ENCODE measurements at regions not wholly inside any gene's neighbourhood (a gene's known extent, or its start where the extent isn't known, plus 50 kb on each side); places are given as distances from the start of the nearest gene placed in this dataset.

DNA sequence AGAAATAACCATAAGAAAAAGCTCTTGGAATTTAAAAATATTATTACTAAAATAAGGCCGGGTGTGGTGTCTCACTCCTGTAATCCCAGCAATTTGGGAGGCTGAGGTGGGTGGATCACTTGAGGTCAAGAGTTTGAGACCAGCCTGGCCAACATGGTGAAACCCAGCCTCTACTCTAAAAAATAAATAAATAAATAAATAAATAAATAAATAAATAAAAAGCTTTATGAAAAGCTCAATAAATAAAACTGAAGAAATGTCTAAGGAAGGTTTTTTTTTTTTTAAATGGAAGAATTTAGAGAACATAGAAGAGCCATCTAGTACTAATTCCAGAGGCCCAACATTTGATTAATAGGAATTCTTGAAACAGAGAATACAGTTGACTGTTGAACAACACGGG, 249.1 kb upstream of the PROX1 start:
- Histone ChIP-seq H3K9me3 (no peaks in the 10 kb centered on the region), H3K36me3 (ENCODE audit: low read depth) (no peaks in the 10 kb centered on the region), H3K4me1 (ENCODE audit: low read depth) (no peaks in the 10 kb centered on the region), H3K4me3 (no peak overlapping the region)
- DNase-seq (no peak), ATAC-seq (no peak)
- TF ChIP-seq, protein P1, sequence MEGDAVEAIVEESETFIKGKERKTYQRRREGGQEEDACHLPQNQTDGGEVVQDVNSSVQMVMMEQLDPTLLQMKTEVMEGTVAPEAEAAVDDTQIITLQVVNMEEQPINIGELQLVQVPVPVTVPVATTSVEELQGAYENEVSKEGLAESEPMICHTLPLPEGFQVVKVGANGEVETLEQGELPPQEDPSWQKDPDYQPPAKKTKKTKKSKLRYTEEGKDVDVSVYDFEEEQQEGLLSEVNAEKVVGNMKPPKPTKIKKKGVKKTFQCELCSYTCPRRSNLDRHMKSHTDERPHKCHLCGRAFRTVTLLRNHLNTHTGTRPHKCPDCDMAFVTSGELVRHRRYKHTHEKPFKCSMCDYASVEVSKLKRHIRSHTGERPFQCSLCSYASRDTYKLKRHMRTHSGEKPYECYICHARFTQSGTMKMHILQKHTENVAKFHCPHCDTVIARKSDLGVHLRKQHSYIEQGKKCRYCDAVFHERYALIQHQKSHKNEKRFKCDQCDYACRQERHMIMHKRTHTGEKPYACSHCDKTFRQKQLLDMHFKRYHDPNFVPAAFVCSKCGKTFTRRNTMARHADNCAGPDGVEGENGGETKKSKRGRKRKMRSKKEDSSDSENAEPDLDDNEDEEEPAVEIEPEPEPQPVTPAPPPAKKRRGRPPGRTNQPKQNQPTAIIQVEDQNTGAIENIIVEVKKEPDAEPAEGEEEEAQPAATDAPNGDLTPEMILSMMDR (IDR thresholded peaks at IDR 0.05) = no peak
- intact Hi-C loops (cut with DNase I, micrococcal nuclease) = no loop called here

GRCh38 chr1:213742992-213743391, 244.8 kb upstream of the PROX1 start:
- no peaks in the 10 kb centered on the region for H3K9me3 ChIP-seq

GRCh38 chr1:213744780-213745179, 243.0 kb upstream of the PROX1 start:
- TF ChIP-seq, protein P1 (IDR thresholded peaks at IDR 0.05) = no peak
- DNase-seq (no peak), ATAC-seq (no peak)
- Histone ChIP-seq H3K9me3 (no peaks in the 10 kb centered on the region), H3K36me3 (ENCODE audit: low read depth) (no peaks in the 10 kb centered on the region), H3K4me3 (no peak overlapping the region), H3K4me1 (ENCODE audit: low read depth) (no peaks in the 10 kb centered on the region)
- intact Hi-C loops (cut with DNase I, micrococcal nuclease) = no loop called here

More at GRCh38 chr1:213742992-213743391, 244.8 kb upstream of the PROX1 start:
- no peak for ATAC-seq
- no peak overlapping the region for H3K4me3 ChIP-seq
- no peak for DNase-seq
- TF ChIP-seq, protein P1 (IDR thresholded peaks at IDR 0.05) = no peak
- no peaks in the 10 kb centered on the region for H3K4me1 ChIP-seq (ENCODE audit: low read depth)
- H3K36me3 ChIP-seq (ENCODE audit: low read depth) = no peaks in the 10 kb centered on the region
- intact Hi-C loops (cut with DNase I, micrococcal nuclease) = no loop called here

DNA sequence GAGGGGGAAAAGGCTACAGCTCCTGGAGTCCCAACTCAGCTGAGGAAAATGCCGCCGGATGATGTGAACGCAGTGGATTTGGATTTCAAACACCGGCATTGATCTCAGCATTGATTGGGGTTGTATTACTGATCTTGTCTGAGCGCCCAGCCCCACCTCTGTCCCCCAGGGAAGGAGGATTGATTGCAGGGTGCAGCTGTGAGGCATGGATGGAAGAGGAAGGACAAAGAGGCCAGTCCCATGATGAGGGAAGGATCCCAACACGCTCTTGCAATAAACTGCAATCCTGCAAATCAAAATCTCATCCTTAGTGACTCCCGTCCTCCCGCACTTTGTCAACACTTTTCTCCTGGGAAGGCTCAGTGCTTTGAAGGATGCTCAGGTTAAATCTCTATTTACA, 242.3 kb upstream of the PROX1 start:
- no peaks in the 10 kb centered on the region for H3K9me3 ChIP-seq
- intact Hi-C loops (cut with DNase I, micrococcal nuclease) = no loop called here
- no peak overlapping the region for H3K4me3 ChIP-seq
- TF ChIP-seq, protein P1 (IDR thresholded peaks at IDR 0.05) = no peak
- no peaks in the 10 kb centered on the region for H3K36me3 ChIP-seq (ENCODE audit: low read depth)
- H3K4me1 ChIP-seq (ENCODE audit: low read depth) = no peaks in the 10 kb centered on the region
- ATAC-seq (no peak), DNase-seq (no peak)

DNA sequence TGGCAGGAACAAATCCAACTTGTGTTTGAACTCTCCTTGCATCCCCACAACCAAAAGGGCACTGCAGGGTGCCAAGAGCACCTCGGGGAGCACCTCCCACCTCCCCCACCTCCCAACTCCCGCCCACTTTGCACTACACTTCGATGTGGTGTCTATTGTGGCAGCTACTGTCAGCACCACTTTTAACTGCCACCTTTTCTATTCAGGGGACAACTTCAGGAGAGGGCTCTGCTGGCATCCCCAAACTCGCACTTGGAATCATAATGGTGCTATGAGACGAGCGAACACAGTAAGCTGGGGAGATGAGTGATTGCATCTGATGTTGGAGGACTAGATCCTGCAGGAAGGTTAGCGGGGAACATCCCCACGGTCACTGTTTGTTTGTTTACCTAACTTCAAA, 238.2 kb upstream of the PROX1 start:
- H3K4me3 ChIP-seq = no peak overlapping the region
- H3K9me3 ChIP-seq = no peaks in the 10 kb centered on the region
- no peaks in the 10 kb centered on the region for H3K4me1 ChIP-seq (ENCODE audit: low read depth)
- ATAC-seq (no peak), DNase-seq (no peak)
- H3K36me3 ChIP-seq (ENCODE audit: low read depth) = no peaks in the 10 kb centered on the region
- TF ChIP-seq, protein P1 (IDR thresholded peaks at IDR 0.05) = no peak
- intact Hi-C loops (cut with DNase I, micrococcal nuclease) = no loop called here

Measured in mucosa of descending colon (tissue), 3 donors.